Esophagus muscularis mucosa (tissue), 3 donors: ENCODE measurements at regions not wholly inside any gene's neighbourhood (a gene's known extent, or its start where the extent isn't known, plus 50 kb on each side); places are given as distances from the start of the nearest gene placed in this dataset.

ENCODE experiments used
- CTCF ChIP-seq, 3 experiments: fragments of 200-600 bp in 2 of 3; fragments of 450-650 bp in 1 of 3; sonication (generic) in 2 of 3; IDR thresholded peaks; one replicate each; pipeline ENCODE4 v1.5.1; 2017 to 2019; ENCODE audit warnings: antibody characterized with exemption in 3 of 3, mild to moderate bottlenecking in 2 of 3, moderate library complexity in 1 of 3
- EP300 ChIP-seq: sonication (generic); formaldehyde crosslinking; IDR thresholded peaks from one replicate; pipeline ENCODE4 v1.6.1; 2017; ENCODE audit warnings: antibody characterized with exemption

DNA sequence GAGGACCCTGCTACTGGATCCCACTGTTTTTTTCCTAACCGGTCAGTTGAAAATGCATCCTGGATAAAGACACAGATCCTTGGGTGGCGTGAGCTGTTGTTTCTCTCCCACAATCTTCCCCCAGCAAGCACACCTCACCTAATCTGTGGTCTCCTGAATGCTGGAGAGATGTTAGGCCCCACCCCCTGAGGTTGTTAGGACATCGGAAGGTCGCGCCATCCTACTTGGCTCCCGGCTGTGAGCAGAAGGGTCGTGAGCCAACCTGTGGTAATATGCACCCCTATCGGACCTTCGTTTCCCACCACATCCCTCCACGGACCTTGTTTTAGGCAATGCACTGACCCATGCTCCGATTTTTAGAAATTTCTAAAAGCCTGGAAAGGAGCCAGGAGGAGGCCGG is 89.9 kb upstream of the IPO9 start:
- TF ChIP-seq CTCF (IDR thresholded peaks at IDR 0.05) (no peak), EP300 (no peak)
